Progenitor cell of endocrine pancreas (in vitro differentiated cells): ENCODE measurements at regions not wholly inside any gene's neighbourhood (a gene's known extent, or its start where the extent isn't known, plus 50 kb on each side); places are given as distances from the start of the nearest gene placed in this dataset.

Experiments
- DNase-seq: peaks from one replicate; pipeline ENCODE4 v3.0.0; 2021; ENCODE audit warnings: low spot score; ENCODE audit not compliant: unreplicated experiment
- H3K27ac Mint-ChIP-seq: 2 replicates; pipeline ENCODE4 v1.8.0; 2021; ENCODE audit warnings: mild to moderate bottlenecking, moderate library complexity, mixed read lengths
- H3K27me3 Mint-ChIP-seq: 2 replicates; pipeline ENCODE4 v1.8.0; 2021; ENCODE audit warnings: mixed read lengths
- H3K36me3 Mint-ChIP-seq: 2 replicates; pipeline ENCODE4 v1.8.0; 2022; ENCODE audit warnings: mixed read lengths; ENCODE audit not compliant: insufficient read depth
- H3K4me1 Mint-ChIP-seq: 2 replicates; pipeline ENCODE4 v1.8.0; 2021; ENCODE audit warnings: low read depth, mixed read lengths
- H3K4me3 Mint-ChIP-seq: 2 replicates; pipeline ENCODE4 v1.8.0; 2021; ENCODE audit warnings: low read depth, mild to moderate bottlenecking, moderate library complexity, mixed read lengths
- H3K9me3 Mint-ChIP-seq: 2 replicates; pipeline ENCODE4 v1.8.0; 2021; ENCODE audit warnings: low read depth, mixed read lengths
- CTCF ChIP-seq: fragments of 200-600 bp; sonication (generic); IDR thresholded peaks from one replicate; pipeline ENCODE4 v1.5.0; 2021; ENCODE audit warnings: antibody characterized with exemption, mild to moderate bottlenecking; ENCODE audit not compliant: unreplicated experiment

GRCh38 chr1:17919525-17920439 is 164.6 kb downstream of the ACTL8 start:
- Mint-ChIP-seq H3K27me3 (peaks cover 62% of the 10 kb centered on the region), H3K4me1 (peaks cover 15% of the 10 kb centered on the region), H3K36me3 (no peaks in the 10 kb centered on the region), H3K9me3 (no peaks in the 10 kb centered on the region), H3K27ac (no peak overlapping the region), H3K4me3 (no peak overlapping the region)
- TF ChIP-seq CTCF, result peak; percentile 57
- DNase-seq, result peak; percentile 56

- TF ChIP-seq CTCF, result no peak
- no peak for DNase-seq
- Mint-ChIP-seq H3K36me3 (no peaks in the 10 kb centered on the region), H3K27ac (no peak overlapping the region), H3K9me3 (no peaks in the 10 kb centered on the region), H3K27me3 (peaks cover 58% of the 10 kb centered on the region), H3K4me3 (no peak overlapping the region), H3K4me1 (peaks cover 5% of the 10 kb centered on the region)
Observed at GRCh38 chr1:17920881-17921640, 165.9 kb downstream of the ACTL8 start.

- Mint-ChIP-seq H3K27me3 (peaks cover 58% of the 10 kb centered on the region), H3K27ac (no peak overlapping the region), H3K4me1 (no peaks in the 10 kb centered on the region), H3K4me3 (no peak overlapping the region), H3K9me3 (no peaks in the 10 kb centered on the region), H3K36me3 (no peaks in the 10 kb centered on the region)
- peak; percentile 27 for DNase-seq
- peak; percentile 79 for TF ChIP-seq CTCF
Observed at GRCh38 chr1:17922833-17923232, 167.7 kb downstream of the ACTL8 start.

- no peaks in the 10 kb centered on the region for H3K4me1 Mint-ChIP-seq
- H3K27me3 Mint-ChIP-seq, result peaks cover 60% of the 10 kb centered on the region
- no peak for TF ChIP-seq CTCF
- no peak overlapping the region for H3K4me3 Mint-ChIP-seq
- no peaks in the 10 kb centered on the region for H3K9me3 Mint-ChIP-seq
- DNase-seq, result no peak
- H3K27ac Mint-ChIP-seq, result no peak overlapping the region
- H3K36me3 Mint-ChIP-seq, result no peaks in the 10 kb centered on the region
Observed at GRCh38 chr1:17923666-17924065, 168.5 kb downstream of the ACTL8 start.

GRCh38 chr1:17924578-17924977 is 169.4 kb downstream of the ACTL8 start:
- no peak for DNase-seq
- peaks cover 65% of the 10 kb centered on the region for H3K27me3 Mint-ChIP-seq
- H3K27ac Mint-ChIP-seq, result no peak overlapping the region
- no peaks in the 10 kb centered on the region for H3K4me1 Mint-ChIP-seq
- TF ChIP-seq CTCF, result no peak
- no peaks in the 10 kb centered on the region for H3K36me3 Mint-ChIP-seq
- H3K9me3 Mint-ChIP-seq, result no peaks in the 10 kb centered on the region
- H3K4me3 Mint-ChIP-seq, result no peak overlapping the region
